ENCODE measurements at regions not wholly inside any gene's neighbourhood (a gene's known extent, or its start where the extent isn't known, plus 50 kb on each side); places are given as distances from the start of the nearest gene placed in this dataset.

GRCh38 chr5:26432386-26432785 is 606.0 kb downstream of the CDH9 start:
- intact Hi-C loops (cut with DNase I): no loop called here
- ATAC-seq: no peak

GRCh38 chr5:26430323-26430722 is 608.1 kb downstream of the CDH9 start:
- H3K27me3 ChIP-seq: no peaks in the 10 kb centered on the region
- ATAC-seq (no peak), DNase-seq (no peak)
- H3K4me3 ChIP-seq: no peak overlapping the region
- no peak for TF ChIP-seq CTCF (IDR thresholded peaks at IDR 0.05)
- intact Hi-C loops (cut with DNase I): no loop called here
- no peaks in the 10 kb centered on the region for H3K4me1 ChIP-seq
- H3K27ac ChIP-seq: no peak overlapping the region
- no peaks in the 10 kb centered on the region for H3K9me3 ChIP-seq
- H3K36me3 ChIP-seq: no peaks in the 10 kb centered on the region

More at GRCh38 chr5:26432386-26432785, 606.0 kb downstream of the CDH9 start:
- Histone ChIP-seq H3K4me3 (no peak overlapping the region), H3K27me3 (no peaks in the 10 kb centered on the region), H3K9me3 (no peaks in the 10 kb centered on the region), H3K36me3 (no peaks in the 10 kb centered on the region), H3K4me1 (no peaks in the 10 kb centered on the region), H3K27ac (no peak overlapping the region)
- no peak for TF ChIP-seq CTCF (IDR thresholded peaks at IDR 0.05)
- no peak for DNase-seq

GRCh38 chr5:26427281-26427680 is 611.1 kb downstream of the CDH9 start:
- ATAC-seq: no peak
- intact Hi-C loops (cut with DNase I): no loop called here
- no peaks in the 10 kb centered on the region for H3K27me3 ChIP-seq
- H3K9me3 ChIP-seq: no peaks in the 10 kb centered on the region
- no peak overlapping the region for H3K4me3 ChIP-seq
- no peak for TF ChIP-seq CTCF (IDR thresholded peaks at IDR 0.05)
- H3K36me3 ChIP-seq: no peaks in the 10 kb centered on the region
- no peak for DNase-seq
- H3K27ac ChIP-seq: no peak overlapping the region
- no peaks in the 10 kb centered on the region for H3K4me1 ChIP-seq

- ATAC-seq (no peak), DNase-seq (no peak)
- H3K4me3 ChIP-seq: no peak overlapping the region
- H3K27ac ChIP-seq: no peak overlapping the region
- no peaks in the 10 kb centered on the region for H3K9me3 ChIP-seq
- H3K36me3 ChIP-seq: no peaks in the 10 kb centered on the region
- no peaks in the 10 kb centered on the region for H3K27me3 ChIP-seq
- TF ChIP-seq CTCF (IDR thresholded peaks at IDR 0.05): no peak
- no peaks in the 10 kb centered on the region for H3K4me1 ChIP-seq
- intact Hi-C loops (cut with DNase I): no loop called here
Observed at GRCh38 chr5:26419987-26420386, 618.4 kb downstream of the CDH9 start.

GRCh38 chr5:26416911-26417310 is 621.5 kb downstream of the CDH9 start:
- Histone ChIP-seq H3K27me3 (no peaks in the 10 kb centered on the region), H3K36me3 (no peaks in the 10 kb centered on the region), H3K4me3 (no peak overlapping the region), H3K27ac (no peak overlapping the region), H3K9me3 (no peaks in the 10 kb centered on the region), H3K4me1 (no peaks in the 10 kb centered on the region)
- intact Hi-C loops (cut with DNase I): no loop called here
- no peak for TF ChIP-seq CTCF (IDR thresholded peaks at IDR 0.05)
- ATAC-seq (peak; percentile 51), DNase-seq (no peak)
